ENCODE measurements at regions not wholly inside any gene's neighbourhood (a gene's known extent, or its start where the extent isn't known, plus 50 kb on each side); places are given as distances from the start of the nearest gene placed in this dataset.
"Not testable (repeated sequence)": the region's sequence is repeated elsewhere in the genome, so short reads cannot be mapped to it uniquely, and the experiment has no call there.

GRCh38 chr12:59404109-59404650 is 191.6 kb upstream of the SLC16A7 start:
- no peak for DNase-seq

- DNase-seq: peak; percentile 45
Measured at GRCh38 chr12:59403259-59403932, 192.4 kb upstream of the SLC16A7 start.

GRCh38 chr12:59401862-59402261 is 194.0 kb upstream of the SLC16A7 start:
- no peak for DNase-seq

GRCh38 chr12:59398164-59398563 is 197.7 kb upstream of the SLC16A7 start:
- DNase-seq: no peak

- no peak for DNase-seq
Measured at GRCh38 chr12:59396919-59397318, 198.9 kb upstream of the SLC16A7 start.

GRCh38 chr12:59396519-59396918 is 199.3 kb upstream of the SLC16A7 start:
- no peak for DNase-seq

- not testable (repeated sequence) for DNase-seq
Measured at GRCh38 chr12:59395310-59395709, 200.5 kb upstream of the SLC16A7 start.

GRCh38 chr12:59393506-59393905 is 202.3 kb upstream of the SLC16A7 start:
- DNase-seq: no peak

- DNase-seq: no peak
Measured at GRCh38 chr12:59389968-59390576, 205.8 kb upstream of the SLC16A7 start.

- no peak for DNase-seq
Measured at GRCh38 chr12:59388694-59389093, 207.1 kb upstream of the SLC16A7 start.

GRCh38 chr12:59388176-59388575 is 207.7 kb upstream of the SLC16A7 start:
- peak; percentile 1 for DNase-seq

GRCh38 chr12:59386236-59386635 is 209.6 kb upstream of the SLC16A7 start:
- DNase-seq: no peak

GRCh38 chr12:59383079-59383822 is 212.6 kb upstream of the SLC16A7 start:
- no peak for DNase-seq

GRCh38 chr12:59382282-59383078 is 213.3 kb upstream of the SLC16A7 start:
- DNase-seq: no peak

- no peak for DNase-seq
Measured at GRCh38 chr12:59381106-59381505, 214.7 kb upstream of the SLC16A7 start.

GRCh38 chr12:59375633-59376032 is 220.2 kb upstream of the SLC16A7 start:
- DNase-seq: no peak

- DNase-seq: no peak
Measured at GRCh38 chr12:59374783-59375182, 221.0 kb upstream of the SLC16A7 start.

GRCh38 chr12:59372956-59373355 is 222.9 kb upstream of the SLC16A7 start:
- DNase-seq: no peak

GRCh38 chr12:59370933-59371332 is 224.9 kb upstream of the SLC16A7 start:
- DNase-seq: no peak

GRCh38 chr12:59365133-59365532 is 230.7 kb upstream of the SLC16A7 start:
- DNase-seq: no peak

- DNase-seq: no peak
Measured at GRCh38 chr12:59357811-59358210, 238.0 kb upstream of the SLC16A7 start.

- not testable (repeated sequence) for DNase-seq
Measured at GRCh38 chr12:59346248-59346647, 249.6 kb upstream of the SLC16A7 start.

GRCh38 chr12:59345406-59345805 is 250.4 kb upstream of the SLC16A7 start:
- no peak for DNase-seq
